ENCODE measurements at regions not wholly inside any gene's neighbourhood (a gene's known extent, or its start where the extent isn't known, plus 50 kb on each side); places are given as distances from the start of the nearest gene placed in this dataset.

- DNase-seq (ENCODE audit: extremely low spot score) = no peak
- CTCF ChIA-PET = interaction anchor here (0.8 to 1.0 kb wide), 4 partner anchors 210 to 325 kb away, joined by 3 read pairs; no protein-coding TSS in a partner anchor
- no peak for TF ChIP-seq SP1 (IDR thresholded peaks at IDR 0.05)
- TF ChIP-seq ARNT (IDR thresholded peaks at IDR 0.05) = no peak
- no peak for TF ChIP-seq ELF4 (IDR thresholded peaks at IDR 0.05)
- TF ChIP-seq SUZ12 (IDR thresholded peaks at IDR 0.05) = no peak
- TF ChIP-seq HDGF (IDR thresholded peaks at IDR 0.05; ENCODE audit: borderline replicate concordance) = no peak
- TF ChIP-seq L3MBTL2 (conservative IDR thresholded peaks at IDR 0.05) = no peak
- no peak for TF ChIP-seq TARDBP (IDR thresholded peaks at IDR 0.05)
- TF ChIP-seq CTBP1 (IDR thresholded peaks at IDR 0.05; ENCODE audit: borderline replicate concordance) = no peak
- TF ChIP-seq FOXA1 (IDR thresholded peaks at IDR 0.05) = no peak
- no peak for TF ChIP-seq ZNF384 (IDR thresholded peaks at IDR 0.05)
- TF ChIP-seq FOXK2 (IDR thresholded peaks at IDR 0.05) = no peak
- TF ChIP-seq NFRKB (IDR thresholded peaks at IDR 0.05) = no peak
- TF ChIP-seq PKNOX1 (IDR thresholded peaks at IDR 0.05) = no peak
- TF ChIP-seq LEF1 (IDR thresholded peaks at IDR 0.05; ENCODE audit: borderline replicate concordance) = no peak
- POLR2A ChIA-PET = interaction anchor here (1.0 kb wide), 1 partner anchor 47 kb away, joined by 3 read pairs; no protein-coding TSS in a partner anchor
These were observed 56.4 kb upstream of the RNU6-8 start for GRCh38 chr14:32259368-32260013.

- ChIA-PET CTCF (no interaction called here), POLR2A (no interaction called here)
- no peak for TF ChIP-seq SUZ12 (IDR thresholded peaks at IDR 0.05)
- no peak for TF ChIP-seq ARNT (IDR thresholded peaks at IDR 0.05)
- no peak for TF ChIP-seq SP1 (IDR thresholded peaks at IDR 0.05)
- TF ChIP-seq FOXM1 (IDR thresholded peaks at IDR 0.05; ENCODE audit: borderline replicate concordance) = no peak
- TF ChIP-seq NFRKB (IDR thresholded peaks at IDR 0.05) = no peak
- TF ChIP-seq CTBP1 (IDR thresholded peaks at IDR 0.05; ENCODE audit: borderline replicate concordance) = no peak
- TF ChIP-seq HDGF (IDR thresholded peaks at IDR 0.05; ENCODE audit: borderline replicate concordance) = no peak
- no peak for TF ChIP-seq FOXK2 (IDR thresholded peaks at IDR 0.05)
- TF ChIP-seq L3MBTL2 (conservative IDR thresholded peaks at IDR 0.05) = no peak
- no peak for TF ChIP-seq FOXA1 (IDR thresholded peaks at IDR 0.05)
- no peak for TF ChIP-seq LEF1 (IDR thresholded peaks at IDR 0.05; ENCODE audit: borderline replicate concordance)
- TF ChIP-seq ELF4 (IDR thresholded peaks at IDR 0.05) = no peak
- no peak for DNase-seq (ENCODE audit: extremely low spot score)
These were observed 61.0 kb upstream of the RNU6-8 start for GRCh38 chr14:32263939-32264567.

- no peak for DNase-seq (ENCODE audit: extremely low spot score)
- TF ChIP-seq CTBP1 (IDR thresholded peaks at IDR 0.05; ENCODE audit: borderline replicate concordance) = no peak
- no peak for TF ChIP-seq ELF4 (IDR thresholded peaks at IDR 0.05)
- no peak for TF ChIP-seq NFRKB (IDR thresholded peaks at IDR 0.05)
- TF ChIP-seq PKNOX1 (IDR thresholded peaks at IDR 0.05) = no peak
- no peak for TF ChIP-seq LEF1 (IDR thresholded peaks at IDR 0.05; ENCODE audit: borderline replicate concordance)
- no peak for TF ChIP-seq L3MBTL2 (conservative IDR thresholded peaks at IDR 0.05)
- no peak for TF ChIP-seq FOXK2 (IDR thresholded peaks at IDR 0.05)
- no peak for TF ChIP-seq SUZ12 (IDR thresholded peaks at IDR 0.05)
- no peak for TF ChIP-seq TARDBP (IDR thresholded peaks at IDR 0.05)
- TF ChIP-seq FOXM1 (IDR thresholded peaks at IDR 0.05; ENCODE audit: borderline replicate concordance) = no peak
- no peak for TF ChIP-seq SP1 (IDR thresholded peaks at IDR 0.05)
- TF ChIP-seq BHLHE40 (IDR thresholded peaks at IDR 0.05; ENCODE audit: borderline replicate concordance) = no peak
- TF ChIP-seq FOXA1 (IDR thresholded peaks at IDR 0.05) = no peak
- POLR2A ChIA-PET = no interaction called here
- CTCF ChIA-PET = no interaction called here
These were observed 62.5 kb upstream of the RNU6-8 start for GRCh38 chr14:32265584-32265983.

- POLR2A ChIA-PET = no interaction called here
- TF ChIP-seq ARNT (IDR thresholded peaks at IDR 0.05) = no peak
- no peak for TF ChIP-seq PKNOX1 (IDR thresholded peaks at IDR 0.05)
- TF ChIP-seq TARDBP (IDR thresholded peaks at IDR 0.05) = no peak
- TF ChIP-seq SUZ12 (IDR thresholded peaks at IDR 0.05) = no peak
- TF ChIP-seq SP1 (IDR thresholded peaks at IDR 0.05) = no peak
- TF ChIP-seq FOXM1 (IDR thresholded peaks at IDR 0.05; ENCODE audit: borderline replicate concordance) = no peak
- TF ChIP-seq NFRKB (IDR thresholded peaks at IDR 0.05) = no peak
- TF ChIP-seq FOXK2 (IDR thresholded peaks at IDR 0.05) = no peak
- TF ChIP-seq HDGF (IDR thresholded peaks at IDR 0.05; ENCODE audit: borderline replicate concordance) = no peak
- TF ChIP-seq CTBP1 (IDR thresholded peaks at IDR 0.05; ENCODE audit: borderline replicate concordance) = no peak
- no peak for TF ChIP-seq ELF4 (IDR thresholded peaks at IDR 0.05)
- no peak for TF ChIP-seq LEF1 (IDR thresholded peaks at IDR 0.05; ENCODE audit: borderline replicate concordance)
- TF ChIP-seq L3MBTL2 (conservative IDR thresholded peaks at IDR 0.05) = no peak
- no peak for TF ChIP-seq ZNF384 (IDR thresholded peaks at IDR 0.05)
- TF ChIP-seq BHLHE40 (IDR thresholded peaks at IDR 0.05; ENCODE audit: borderline replicate concordance) = no peak
- TF ChIP-seq FOXA1 (IDR thresholded peaks at IDR 0.05) = no peak
- CTCF ChIA-PET = no interaction called here
- no peak for DNase-seq (ENCODE audit: extremely low spot score)
These were observed 51.1 kb upstream of the AKAP6 start for GRCh38 chr14:32277998-32278397.
